ENCODE measurements at regions not wholly inside any gene's neighbourhood (a gene's known extent, or its start where the extent isn't known, plus 50 kb on each side); places are given as distances from the start of the nearest gene placed in this dataset.

- TF ChIP-seq POLR2A (IDR thresholded peaks at IDR 0.05) (no peak), CTCF (IDR thresholded peaks at IDR 0.05) (no peak)
Observed at GRCh38 chr16:59758848-59759247, 1024.7 kb upstream of the GOT2 start.

Measured in testis (tissue), 2 donors.